Mammary epithelial cell (primary cell): ENCODE measurements at regions not wholly inside any gene's neighbourhood (a gene's known extent, or its start where the extent isn't known, plus 50 kb on each side); places are given as distances from the start of the nearest gene placed in this dataset.

Experiments used
- EZH2 ChIP-seq: IDR thresholded peaks from 2 replicates; pipeline ENCODE4 v1.6.1; 2012; ENCODE audit warnings: low read length, inconsistent platforms, borderline replicate concordance
- TF ChIP-seq, protein P1 (sequence below), 2 donors: IDR thresholded peaks in 1 of 2; conservative IDR thresholded peaks in 1 of 2; 2 replicates each; pipeline ENCODE4 v1.5.1; 2011 to 2012; ENCODE audit warnings: inconsistent platforms in 2 of 2, low read length in 2 of 2, mild to moderate bottlenecking in 2 of 2, control low read depth in 1 of 2, low read depth in 1 of 2; ENCODE audit not compliant: insufficient read depth in 1 of 2; ENCODE audit errors: extremely low read depth in 1 of 2

DNA sequence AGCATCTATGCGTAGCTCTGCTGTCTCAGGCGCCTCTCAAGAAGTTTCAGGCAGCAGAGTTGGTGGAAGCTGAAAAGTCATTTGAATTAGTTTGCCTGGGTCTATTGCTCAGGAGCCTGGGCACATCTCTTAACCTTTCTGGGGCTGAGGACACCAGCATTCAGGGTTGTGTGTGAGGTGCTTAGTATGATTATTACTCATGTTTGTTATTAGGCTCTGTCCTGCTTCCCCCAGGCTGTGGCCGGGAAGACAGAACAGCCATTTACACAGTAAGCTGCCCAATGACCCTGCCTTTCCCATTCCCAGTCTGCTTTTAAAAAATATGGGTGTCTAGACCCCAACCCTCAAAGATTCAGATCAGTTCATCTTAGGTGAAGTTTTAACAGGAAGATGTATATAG, 53.9 kb upstream of the CACNA1E start:
- no peak for TF ChIP-seq EZH2
- TF ChIP-seq, protein P1, sequence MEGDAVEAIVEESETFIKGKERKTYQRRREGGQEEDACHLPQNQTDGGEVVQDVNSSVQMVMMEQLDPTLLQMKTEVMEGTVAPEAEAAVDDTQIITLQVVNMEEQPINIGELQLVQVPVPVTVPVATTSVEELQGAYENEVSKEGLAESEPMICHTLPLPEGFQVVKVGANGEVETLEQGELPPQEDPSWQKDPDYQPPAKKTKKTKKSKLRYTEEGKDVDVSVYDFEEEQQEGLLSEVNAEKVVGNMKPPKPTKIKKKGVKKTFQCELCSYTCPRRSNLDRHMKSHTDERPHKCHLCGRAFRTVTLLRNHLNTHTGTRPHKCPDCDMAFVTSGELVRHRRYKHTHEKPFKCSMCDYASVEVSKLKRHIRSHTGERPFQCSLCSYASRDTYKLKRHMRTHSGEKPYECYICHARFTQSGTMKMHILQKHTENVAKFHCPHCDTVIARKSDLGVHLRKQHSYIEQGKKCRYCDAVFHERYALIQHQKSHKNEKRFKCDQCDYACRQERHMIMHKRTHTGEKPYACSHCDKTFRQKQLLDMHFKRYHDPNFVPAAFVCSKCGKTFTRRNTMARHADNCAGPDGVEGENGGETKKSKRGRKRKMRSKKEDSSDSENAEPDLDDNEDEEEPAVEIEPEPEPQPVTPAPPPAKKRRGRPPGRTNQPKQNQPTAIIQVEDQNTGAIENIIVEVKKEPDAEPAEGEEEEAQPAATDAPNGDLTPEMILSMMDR (conservative IDR thresholded peaks at IDR 0.05 in 1 of 2, IDR thresholded peaks at IDR 0.05 in 1 of 2; ENCODE audit: extremely low read depth in 1 of 2, insufficient read depth in 1 of 2, low read depth in 1 of 2, low read length in 2 of 2) = no peak
